Glomerular visceral epithelial cell (primary cell): ENCODE measurements at regions not wholly inside any gene's neighbourhood (a gene's known extent, or its start where the extent isn't known, plus 50 kb on each side); places are given as distances from the start of the nearest gene placed in this dataset.
"Not testable (repeated sequence)": the region's sequence is repeated elsewhere in the genome, so short reads cannot be mapped to it uniquely, and the experiment has no call there.

Experiments
- DNase-seq: peaks from one replicate; pipeline ENCODE4 v3.0.0-alpha.2; 2016; ENCODE audit errors: extremely low spot score

DNA sequence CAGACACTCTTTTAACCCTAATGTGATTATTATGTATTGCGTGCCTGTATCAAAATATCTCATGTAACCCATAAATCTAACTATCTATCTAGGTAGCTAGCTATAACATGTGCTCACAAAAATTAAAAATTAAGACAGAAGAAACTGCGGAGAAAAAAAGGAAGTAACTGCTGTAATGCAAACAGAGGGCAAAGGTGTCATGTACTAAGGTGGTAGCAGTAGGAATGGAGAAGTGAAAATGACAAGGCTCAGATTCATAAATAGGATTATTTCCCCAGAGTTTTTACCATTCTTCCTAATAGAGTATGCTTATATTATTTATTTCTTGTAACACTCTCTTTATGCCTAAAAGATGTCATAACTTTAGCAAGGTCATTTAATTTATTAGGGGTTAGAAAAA lies 1527.5 kb upstream of the C9orf72 start:
- DNase-seq: no peak

DNA sequence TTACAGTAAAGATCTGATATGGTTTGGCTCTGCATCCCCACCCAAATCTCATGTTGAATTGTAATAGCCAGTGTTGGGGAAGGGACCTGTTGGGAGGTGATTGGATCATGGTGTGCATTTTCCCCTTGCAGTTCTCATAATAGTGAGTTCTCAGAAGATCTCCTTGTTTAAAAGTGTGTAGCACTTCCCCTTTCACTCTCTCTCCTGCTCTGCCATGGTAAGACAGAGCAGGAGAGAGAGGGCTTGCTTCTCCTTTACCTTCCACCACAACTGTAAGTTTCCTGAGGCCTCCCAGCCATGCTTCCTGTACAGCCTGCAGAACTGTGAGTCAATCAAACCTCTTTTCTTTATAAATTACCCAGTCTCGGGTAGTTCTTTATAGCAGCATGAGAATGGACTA lies 1530.9 kb upstream of the C9orf72 start:
- not testable (repeated sequence) for DNase-seq

DNA sequence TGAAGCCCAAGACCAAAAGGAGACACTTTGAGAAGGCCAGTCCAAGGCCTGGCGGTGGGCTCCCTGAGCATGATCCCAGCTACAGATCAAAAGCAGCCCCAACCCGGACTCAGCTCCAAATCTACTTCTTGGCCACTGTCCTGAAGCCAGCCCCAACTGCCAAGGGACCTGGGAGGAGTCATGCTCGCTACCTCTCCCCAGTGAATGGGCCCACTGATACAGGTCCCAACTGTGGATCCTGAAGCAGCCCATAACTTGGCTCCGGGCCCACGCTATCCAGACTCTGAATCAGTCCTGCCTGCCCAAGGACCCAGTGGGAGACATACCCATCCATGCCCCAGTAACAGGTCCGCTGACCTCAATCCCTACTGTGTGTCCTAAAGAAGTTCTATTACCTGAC lies 1545.3 kb upstream of the C9orf72 start:
- no peak for DNase-seq

DNA sequence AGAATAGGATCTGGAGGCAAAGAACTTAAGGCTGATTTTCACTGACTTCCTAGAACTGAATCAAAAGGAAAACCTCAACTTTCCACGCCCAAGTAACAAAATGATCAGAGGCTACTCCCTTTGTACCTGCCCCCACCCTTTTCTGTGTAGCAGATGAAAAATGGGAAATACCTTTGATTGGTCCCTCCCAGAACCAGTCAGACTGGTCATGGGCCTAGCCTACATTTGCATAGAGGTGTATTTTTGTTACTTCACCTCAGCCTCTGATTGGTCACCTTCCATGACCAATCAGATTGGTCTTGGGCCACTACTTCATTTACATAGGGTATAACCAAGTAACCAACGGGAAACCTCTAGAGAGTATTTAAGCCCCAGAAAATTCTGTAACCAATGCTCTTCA lies 1553.5 kb upstream of the C9orf72 start:
- no peak for DNase-seq

DNA sequence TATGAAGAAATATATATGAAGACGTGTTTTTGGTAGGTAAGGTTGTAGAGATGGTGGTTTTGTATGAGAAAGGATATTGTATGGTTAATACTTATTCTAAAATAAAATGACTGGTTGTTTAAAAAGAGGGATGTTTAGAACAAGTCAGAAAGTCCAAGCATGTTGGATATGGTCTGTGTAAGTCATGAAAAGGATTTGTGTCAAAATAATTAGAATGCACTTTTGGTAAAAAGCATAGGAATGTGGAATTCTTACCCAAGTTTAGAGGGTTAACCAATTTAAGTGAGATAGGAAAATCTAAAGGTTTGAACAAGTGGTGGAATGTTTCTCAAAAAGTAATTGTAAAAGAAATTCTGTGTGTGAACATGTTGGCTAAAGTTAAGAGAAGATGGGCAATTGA lies 1556.5 kb upstream of the C9orf72 start:
- peak; percentile 4 for DNase-seq

DNA sequence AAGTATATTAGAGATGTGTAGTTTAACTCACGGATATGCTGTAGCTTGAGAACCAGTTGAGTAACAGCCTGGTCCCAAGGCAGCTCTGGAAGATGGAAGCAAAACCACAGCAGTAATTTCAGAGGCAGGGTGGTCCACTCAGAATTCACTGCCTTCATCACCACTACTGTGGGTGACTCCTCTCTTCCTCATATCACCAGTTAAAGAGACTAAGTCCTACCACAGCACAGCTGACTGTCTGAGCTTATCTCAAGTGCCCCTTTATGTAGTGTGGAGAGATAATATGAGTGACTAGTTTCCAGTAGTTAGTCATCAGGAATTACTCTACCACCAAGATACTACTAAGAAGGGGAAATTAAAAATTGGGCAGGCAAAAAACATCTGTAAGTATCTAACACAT lies 1571.2 kb upstream of the C9orf72 start:
- no peak for DNase-seq

DNA sequence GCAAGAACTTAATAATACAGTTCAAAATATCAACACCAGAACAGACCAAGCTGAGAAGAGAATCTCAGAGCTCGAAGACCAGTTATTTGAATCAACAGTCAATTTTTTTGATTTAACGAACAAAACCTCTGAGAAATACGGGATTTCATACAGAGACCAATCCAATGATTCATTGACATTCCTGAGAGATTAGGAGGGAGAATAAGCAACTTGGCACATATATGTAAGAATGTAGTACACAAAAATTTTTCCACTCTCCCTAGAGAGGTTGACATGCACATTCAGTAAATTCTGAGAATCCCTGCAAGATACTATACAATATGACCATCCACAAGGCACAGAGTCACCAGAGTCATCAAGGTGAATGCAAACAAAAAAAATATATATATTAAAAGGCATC lies 1577.3 kb upstream of the C9orf72 start:
- peak; percentile 4 for DNase-seq

DNA sequence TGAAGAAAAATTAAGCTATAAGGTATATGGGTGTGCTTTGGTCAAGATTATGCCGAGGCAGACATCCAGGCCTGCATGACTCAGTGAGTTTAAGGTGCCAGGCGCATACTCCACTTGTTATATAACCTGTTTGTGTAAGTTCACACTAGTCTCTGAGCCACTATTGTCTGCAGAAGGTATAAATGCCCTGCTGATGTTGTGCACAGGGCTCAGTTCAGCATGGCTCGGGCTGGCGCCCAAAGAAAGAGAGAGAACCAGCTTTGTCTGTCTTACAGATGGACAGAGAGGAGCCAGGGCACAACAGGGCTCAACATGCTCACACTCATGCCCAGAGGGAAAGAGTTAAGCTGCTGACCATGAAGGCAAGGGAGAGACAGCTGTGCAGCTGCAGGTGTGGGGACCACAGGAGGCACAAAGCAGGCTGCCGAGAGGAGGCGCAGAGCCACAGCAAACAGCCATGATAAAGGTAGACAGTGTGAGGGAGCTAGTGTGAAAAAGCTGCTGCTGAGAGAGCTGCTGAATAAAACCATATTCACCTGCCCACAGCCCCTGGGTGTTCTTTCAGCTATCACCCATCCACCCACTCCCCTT lies 1587.6 kb upstream of the C9orf72 start:
- no peak for DNase-seq

DNA sequence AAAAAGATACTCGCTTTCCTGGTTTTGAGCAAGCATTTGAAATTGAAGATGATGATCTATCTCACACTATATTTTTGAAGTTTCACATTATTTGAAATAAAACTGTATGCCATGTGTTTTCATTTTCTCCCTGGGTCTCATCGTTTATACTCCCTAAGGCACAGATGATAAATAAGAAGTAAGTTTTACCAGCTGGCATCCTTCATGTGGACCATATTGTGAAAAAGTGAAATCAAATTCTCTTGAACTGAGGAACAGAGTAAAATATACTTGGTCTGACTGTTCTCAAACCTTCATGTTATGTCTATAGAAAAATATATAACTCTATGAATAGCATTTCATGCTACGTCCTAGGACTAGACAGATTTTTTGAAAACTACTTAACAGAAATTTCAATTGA lies 1600.9 kb upstream of the C9orf72 start:
- DNase-seq: no peak

DNA sequence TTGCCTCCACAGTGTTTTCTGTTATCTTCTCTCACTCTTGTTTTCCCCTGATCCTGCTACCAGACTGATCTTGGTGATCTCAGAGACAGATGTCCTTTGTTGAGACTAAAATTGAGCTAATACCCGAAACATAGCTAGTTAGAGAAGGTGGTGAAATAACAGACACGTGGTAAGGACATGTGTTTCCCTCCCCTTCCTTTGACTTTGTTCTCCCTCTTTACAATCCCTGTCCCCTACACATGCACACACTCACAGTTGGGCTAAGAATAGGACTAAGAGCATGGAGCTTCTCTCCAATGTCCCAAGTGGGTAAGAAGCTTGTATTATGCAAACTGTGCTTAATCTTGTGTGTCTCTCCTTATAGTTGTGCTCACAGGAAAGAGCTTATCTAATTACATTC lies 1603.0 kb upstream of the C9orf72 start:
- no peak for DNase-seq

DNA sequence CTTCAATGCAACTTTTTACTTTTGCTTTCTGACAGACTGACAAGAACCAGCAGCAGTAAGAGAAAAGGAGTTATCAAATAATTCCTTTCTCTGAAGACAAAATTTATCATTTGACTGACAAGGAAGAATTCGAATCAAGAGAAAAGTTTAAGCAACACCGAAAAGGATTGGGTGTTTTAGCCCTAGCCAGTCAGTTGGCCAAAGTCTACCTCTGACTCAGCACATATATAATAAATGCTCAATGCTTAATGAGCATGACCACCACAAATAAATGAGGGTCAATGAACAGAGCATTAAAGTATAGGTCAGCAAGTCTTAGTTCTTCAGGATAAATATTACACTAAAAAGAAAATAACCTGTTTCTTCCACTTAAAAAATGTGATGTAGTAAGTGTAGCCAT lies 1603.5 kb upstream of the C9orf72 start:
- DNase-seq: peak; percentile 9

DNA sequence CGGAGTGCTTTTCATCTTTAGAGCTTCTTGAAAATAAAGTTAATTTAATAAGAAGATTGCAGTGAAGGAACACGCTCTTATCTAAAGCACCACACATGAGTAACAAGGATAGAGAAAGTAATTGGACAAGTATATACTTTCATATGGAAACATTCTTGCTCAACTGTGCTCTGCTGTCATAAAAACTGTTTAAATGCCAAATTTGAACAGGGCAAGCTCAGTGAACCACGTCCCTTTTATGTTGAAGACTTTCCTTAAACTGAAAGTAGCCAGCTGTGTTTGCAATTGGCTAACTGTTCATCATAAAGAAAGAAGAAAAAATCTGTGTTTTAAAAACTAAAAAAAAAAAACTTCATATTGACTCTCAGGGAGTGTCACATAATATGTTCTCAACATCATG lies 1610.7 kb upstream of the C9orf72 start:
- DNase-seq: peak; percentile 7

DNA sequence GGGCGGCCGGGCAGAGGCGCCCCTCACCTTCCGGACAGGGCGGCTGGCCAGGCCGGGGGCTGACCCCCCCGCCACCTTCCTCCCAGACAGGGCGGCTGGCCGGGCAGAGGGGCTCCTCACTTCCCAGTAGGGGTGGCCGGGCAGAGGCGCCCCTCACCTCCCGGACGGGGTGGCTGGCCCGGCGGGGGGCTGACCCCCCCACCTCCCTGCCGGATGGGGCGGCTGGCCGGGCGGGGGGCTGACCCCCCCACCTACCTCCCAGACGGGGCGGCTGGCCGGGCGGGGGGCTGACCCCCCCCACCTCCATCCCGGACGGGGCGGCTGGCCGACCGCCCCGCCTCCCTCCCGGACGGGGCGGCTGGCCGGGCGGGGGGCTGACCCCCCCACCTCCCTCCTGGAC lies 1615.5 kb upstream of the C9orf72 start:
- DNase-seq: not testable (repeated sequence)

DNA sequence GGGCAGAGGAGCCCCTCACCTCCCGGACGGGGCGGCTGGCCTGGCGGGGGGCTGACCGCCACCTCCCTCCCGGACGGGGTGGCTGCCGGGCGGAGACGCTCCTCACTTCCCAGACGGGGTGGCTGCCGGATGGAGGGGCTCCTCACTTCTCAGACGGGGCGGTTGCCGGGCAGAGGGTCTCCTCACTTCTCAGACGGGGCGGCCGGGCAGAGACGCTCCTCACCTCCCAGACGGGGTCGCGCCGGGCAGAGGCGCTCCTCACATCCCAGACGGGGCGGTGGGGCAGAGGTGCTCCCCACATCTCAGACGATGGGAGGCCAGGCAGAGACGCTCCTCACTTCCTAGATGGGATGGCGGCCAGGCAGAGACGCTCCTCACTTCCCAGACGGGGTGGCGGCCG lies 1615.9 kb upstream of the C9orf72 start:
- not testable (repeated sequence) for DNase-seq

DNA sequence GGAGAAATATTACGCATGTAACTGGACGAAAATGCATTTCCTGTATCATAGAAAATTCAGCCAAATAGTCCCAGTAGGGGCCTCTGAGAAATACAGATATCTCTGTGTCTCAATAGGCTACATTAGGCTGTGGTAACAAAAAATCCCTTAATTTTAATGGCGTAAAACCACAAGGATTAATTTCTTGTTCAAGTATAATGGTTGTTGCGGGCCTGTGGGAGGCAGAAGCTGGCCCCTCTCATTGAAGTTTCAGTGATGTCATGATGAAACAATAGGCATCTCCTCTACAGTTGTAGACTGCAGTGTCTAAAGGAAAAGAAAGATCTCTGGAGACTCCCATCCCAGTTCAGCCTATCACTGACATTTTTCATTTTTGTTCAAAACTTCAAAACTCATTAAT lies 1625.6 kb upstream of the C9orf72 start:
- no peak for DNase-seq

DNA sequence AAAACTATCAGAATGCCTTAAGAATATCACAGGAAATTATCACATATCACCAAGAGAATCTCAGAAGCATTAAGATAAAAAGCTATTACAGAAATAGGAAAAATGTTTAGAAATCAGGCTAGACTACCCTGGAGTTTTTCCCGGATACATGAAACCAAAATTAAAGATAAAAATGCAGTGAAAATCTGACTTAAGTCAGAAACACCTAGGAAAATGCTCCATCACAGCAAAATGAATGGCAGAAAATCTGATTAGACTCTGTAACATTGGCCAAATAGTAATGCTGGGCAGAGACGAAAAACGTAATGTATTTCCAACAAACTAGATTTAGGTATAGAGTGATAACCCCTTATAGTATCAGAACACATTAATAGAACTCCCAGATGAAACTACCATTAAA lies 1626.7 kb upstream of the C9orf72 start:
- no peak for DNase-seq

DNA sequence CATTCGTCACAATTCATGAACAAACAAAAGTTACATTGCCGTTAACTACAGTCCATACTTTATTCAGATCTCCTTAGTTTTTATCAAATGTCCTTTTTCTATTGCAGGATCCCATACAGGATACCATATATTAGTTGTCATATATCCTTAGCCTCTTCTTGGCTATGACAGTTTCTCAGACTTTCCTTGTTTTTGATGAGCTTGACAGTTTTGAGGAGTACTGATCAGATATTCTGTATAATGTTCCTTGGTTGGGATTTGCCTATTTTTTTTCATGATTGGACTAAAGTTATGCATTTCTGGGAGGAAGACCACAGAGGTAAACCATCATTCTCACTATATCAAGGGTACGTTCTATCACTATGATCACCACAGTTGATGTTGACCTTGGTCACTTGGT lies 1627.4 kb upstream of the C9orf72 start:
- no peak for DNase-seq

DNA sequence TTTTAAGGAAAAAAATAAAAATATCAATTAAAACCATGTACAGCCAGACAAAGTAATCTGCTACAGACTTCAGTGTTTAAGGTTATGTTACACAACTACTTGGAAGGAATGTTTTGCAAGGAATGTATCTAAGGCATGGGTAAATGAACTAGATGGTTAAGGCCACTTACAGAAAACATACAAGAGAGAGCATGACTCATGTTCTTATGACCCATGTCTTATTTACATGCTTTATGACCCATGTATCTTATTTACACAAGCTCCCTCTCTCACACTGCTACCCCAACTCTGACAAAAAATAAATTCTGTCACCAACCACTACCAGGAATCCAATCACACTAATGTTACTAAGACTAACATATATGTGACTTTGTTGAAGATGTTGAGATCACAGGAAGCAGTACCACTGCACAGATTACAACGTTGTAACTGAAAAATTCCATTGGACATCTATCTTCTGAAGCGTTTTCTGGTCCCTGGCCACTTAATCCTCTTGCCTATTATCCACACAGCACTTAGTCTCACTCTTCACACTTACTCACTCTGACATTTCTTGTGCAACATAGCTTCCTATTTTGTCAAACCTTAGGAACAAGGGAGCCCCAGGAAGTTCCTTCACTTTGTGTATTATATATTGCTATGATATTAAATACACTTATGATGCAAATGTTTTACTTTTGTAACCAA lies 1630.1 kb upstream of the C9orf72 start:
- peak; percentile 20 for DNase-seq

DNA sequence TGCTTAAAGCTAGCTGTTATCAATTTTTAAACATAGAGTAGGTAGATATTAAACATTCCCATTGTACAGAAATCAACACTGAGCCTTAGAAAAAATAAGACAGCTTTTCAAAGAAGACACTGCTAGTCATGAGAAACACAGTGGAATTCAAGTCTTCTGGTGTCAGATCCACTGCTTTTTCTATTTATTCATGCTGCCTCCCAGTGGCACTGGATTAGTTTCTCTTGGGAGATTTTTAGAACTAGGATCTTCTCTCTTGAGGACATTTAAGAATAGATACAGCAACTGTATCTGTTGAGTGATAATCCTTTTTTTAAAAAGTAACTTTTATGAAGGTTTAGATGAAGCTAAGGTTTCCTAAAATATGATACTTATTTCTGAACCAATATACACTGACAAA lies 1635.4 kb upstream of the C9orf72 start:
- peak; percentile 27 for DNase-seq

DNA sequence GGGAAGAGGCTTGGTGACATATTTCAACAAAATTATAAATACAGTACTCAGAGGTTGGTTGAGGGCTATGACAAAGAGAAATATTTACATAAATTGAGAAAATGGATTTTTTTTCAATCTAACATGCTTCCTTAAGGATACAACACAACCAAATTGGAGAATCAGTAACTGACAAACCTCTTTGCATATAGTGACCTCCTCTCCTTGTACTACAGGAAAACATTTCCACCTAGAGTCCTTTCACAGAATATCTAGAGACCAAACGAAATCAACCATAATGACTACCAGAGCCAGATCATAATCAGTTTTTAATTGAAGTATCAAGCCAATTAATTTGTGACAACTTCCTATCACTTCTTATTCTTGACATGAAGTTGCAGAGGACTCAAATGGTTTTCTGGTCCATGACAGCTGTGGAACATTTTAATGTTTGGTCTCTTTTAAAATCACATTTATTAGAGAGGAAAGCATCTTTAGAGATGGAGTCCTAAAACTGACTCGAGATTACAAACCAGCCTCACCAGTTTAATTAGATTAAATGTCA lies 1636.5 kb upstream of the C9orf72 start:
- DNase-seq: no peak

DNA sequence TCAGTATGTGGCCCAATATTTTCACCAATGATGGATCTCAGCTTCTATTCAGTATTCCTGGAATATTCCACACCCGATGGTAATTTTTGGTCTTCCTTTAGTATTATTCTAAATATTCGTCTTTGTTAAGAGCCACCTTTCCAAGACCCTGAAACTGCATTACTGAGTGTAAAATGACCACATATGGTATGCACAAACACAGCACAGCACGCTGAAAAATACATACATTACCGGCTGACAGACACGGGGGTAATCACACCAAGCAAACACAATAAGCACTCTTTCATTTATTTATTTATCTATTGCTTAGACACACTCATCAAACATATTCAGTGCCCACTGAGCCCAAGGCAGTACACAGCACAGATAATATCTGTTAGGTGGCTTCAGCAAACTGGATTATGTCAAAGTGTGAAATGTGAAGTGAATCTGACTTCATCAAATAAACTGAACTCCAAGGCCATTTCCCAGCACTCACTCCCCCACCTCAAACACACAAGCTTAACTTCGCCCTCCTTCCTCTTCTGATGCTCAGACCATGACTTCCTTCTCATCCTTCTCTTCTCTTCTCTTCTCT lies 1637.8 kb upstream of the C9orf72 start:
- no peak for DNase-seq

DNA sequence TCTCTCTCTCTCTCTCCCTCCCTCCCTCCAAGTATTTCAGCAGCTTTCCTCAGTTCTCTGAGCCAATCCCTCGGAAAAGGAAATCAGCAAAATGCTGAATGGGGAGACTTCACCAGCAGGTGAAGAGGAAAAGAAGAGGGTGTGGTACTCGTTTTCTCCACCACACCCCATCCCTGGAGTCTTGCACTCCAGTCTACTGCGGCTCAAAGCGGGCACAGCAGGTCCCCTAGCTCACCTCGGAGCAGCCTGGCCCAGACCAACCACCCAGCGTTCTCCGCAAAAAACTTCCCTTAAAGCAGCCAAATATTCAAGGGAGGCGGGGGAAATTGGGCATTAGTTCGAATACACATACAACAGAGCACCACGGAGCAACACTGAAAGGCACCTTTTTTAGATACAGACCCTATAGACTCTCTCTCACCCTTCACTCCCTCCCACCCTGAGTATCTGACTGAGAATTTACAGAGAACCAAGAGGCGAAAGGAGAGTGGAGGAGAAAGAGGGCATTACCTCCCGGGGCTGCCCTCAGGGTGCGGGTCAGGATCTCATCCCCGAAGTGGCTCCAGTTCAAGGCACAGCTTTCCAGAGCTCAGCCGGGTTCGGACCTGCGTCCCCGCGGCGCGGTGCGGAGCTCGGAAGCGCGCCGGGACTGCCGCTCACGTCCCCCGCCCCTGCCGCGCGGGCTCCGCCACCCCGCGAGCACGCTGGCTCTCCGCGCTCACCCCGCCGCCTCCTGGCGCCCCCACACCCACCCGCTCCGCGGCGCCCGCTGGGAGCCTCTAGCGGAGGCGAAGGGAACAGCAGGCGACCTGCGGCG lies 1638.5 kb upstream of the C9orf72 start:
- DNase-seq: peak; percentile 85
